Iris pigment epithelial cell (primary cell): ENCODE measurements at regions not wholly inside any gene's neighbourhood (a gene's known extent, or its start where the extent isn't known, plus 50 kb on each side); places are given as distances from the start of the nearest gene placed in this dataset.

Experiments used
- DNase-seq: peaks from one replicate; pipeline ENCODE4 v3.0.0-alpha.2; 2011; ENCODE audit warnings: low read depth

DNA sequence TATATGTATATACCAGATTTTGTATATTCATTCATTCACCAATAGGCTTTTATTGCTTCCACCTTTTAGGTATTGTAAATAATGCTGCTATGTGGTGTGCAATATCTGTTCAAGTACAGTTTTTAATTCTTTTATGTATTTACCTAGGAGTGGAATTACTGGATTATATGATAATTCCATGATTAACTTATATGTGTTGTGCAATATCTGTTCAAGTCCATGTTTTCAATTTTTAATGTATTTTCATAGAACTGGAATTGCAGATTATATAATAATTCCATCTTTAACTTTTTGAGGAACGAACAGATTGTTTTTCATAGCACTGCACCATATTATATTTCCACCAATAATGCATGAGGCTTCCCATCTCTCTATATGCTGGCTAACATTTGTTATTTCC lies 50.6 kb upstream of the L3MBTL4 start:
- DNase-seq: no peak

DNA sequence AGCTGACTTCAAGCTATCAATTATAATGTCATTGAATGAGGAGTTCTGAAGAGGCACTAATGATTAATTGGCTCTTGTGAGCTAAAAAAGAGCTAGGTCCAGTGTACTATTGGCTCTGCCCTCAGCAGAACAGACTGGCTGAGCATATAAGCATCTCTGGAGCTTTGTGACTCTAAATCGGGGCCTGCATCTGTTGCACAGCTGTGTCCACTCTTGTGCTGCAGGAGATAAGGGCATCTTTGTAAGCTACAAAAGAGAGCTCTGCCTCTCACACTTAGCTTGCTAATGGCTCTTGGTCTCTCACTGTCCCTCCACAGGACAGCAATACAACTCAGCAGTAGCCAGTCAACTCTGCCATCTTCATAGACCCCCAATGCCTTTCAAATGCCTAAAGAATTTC lies 61.5 kb upstream of the L3MBTL4 start:
- no peak for DNase-seq

DNA sequence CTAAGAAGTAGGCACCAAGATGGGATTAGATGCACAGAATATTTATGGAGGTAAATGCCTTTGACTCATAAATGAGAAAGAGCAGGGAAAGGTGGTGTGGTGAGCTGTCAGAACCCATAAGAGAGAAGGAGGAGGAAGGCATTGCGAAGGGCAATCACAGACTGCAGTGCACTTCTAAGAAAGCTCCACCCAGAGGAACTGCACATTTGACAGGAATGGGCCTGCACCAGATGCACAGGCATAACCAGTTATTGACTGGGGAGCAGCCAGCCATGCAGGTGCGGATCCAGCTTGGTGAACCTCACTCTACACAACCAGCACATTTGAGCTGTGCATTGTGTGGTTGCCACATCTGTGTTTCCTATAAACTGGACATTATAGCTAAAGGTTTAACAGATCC lies 62.2 kb upstream of the L3MBTL4 start:
- DNase-seq: no peak

GRCh38 chr18:6478121-6478520 lies 63.4 kb upstream of the L3MBTL4 start:
- DNase-seq: no peak

DNA sequence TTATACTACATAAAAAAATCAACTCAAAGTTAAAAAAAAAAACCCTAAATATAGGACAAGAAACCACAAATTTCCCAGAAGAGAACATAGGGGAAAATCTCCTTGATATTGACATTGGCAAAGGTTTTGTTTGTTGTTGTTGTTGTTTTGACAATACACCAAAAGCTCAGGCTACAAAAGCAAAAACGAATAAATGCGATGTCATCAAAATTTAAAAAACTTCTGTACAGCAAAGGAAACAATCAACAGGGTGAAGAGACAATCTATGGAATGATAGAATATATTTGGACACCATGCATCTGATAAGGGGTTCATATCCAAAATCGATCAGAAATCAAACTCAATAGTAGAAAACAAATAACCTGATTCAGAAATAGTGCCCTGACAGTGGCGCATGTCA lies 65.0 kb upstream of the L3MBTL4 start:
- no peak for DNase-seq

GRCh38 chr18:6482198-6482977 lies 67.7 kb upstream of the L3MBTL4 start:
- peak; percentile 64 for DNase-seq

- no peak for DNase-seq
These were observed 69.9 kb upstream of the L3MBTL4 start for GRCh38 chr18:6484659-6485058.

DNA sequence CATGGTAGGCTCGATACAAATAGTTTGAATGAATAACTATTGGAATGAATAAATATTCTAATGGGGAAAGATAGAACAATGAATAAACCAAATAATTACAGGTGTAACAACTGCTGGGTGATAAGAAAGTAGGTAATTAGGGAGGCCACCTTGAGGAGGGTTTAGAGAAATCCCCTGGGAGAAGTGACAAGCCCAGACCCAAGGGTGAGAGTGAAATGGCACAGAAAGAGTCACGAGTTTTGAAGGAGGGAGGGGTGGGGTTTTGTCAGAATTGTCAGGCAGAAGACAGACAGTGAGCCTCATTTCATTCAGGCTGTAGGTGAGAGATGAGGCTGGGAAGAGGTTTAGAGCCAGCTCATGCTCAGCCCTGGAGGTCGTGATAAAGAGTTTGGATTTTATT lies 71.6 kb upstream of the L3MBTL4 start:
- no peak for DNase-seq

GRCh38 chr18:6486764-6487426 lies 72.2 kb upstream of the L3MBTL4 start:
- DNase-seq: no peak

DNA sequence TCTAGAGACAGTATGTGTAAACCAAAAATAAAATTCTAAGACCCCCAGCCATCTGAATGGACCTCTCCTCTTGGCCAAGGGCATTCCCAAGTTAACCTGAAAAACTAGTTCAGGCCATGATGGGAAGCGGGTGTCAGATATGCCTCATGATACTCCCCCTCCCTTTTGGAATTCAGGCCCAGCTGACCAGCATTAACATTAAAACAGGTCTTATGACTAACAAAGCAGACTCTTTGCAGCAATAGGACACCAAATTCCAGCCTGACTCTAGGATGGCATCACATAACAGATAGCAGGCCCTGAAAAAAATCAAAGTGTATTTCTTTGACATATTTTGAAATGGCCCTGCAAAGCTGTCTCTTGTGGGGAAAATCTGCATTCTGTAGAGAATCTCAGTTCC lies 73.3 kb upstream of the L3MBTL4 start:
- DNase-seq: no peak

DNA sequence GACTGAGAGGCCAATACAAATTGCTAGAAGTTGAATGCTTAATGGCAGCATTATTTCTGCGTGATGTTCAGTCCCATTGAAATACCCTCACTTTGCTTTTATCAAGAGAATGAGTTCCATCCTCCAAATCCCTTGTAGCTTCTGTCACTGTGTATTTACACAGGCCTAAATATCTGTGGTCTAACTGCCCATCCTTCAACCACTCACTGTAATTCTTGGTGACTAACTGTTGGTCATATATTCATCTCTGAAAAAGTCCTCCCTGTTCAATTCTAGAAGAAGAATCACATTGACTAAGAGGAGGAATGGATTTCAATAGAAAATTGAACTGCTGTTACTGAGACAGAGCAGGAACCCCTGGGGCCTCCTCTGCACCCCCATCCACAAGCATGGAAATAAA lies 74.2 kb upstream of the L3MBTL4 start:
- DNase-seq: no peak

DNA sequence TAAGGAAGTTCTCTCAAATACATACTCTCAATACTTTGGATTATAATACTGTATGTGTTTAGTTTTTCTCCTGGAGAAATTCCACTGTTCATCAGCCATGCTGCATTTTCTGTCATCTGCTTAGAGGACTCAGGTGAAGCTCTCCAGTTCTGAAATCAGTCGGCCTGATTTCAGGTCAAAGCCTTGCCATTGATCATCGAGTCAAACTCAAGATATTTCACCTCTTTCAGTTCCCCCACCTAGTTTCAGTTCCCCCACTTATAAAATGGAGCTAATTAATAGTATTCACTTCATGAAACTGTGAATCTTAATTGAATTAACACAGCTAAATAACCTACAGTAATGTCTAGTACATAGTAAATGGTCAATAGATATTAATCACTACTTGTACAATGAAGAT lies 75.3 kb upstream of the L3MBTL4 start:
- no peak for DNase-seq

GRCh38 chr18:6493194-6493593 lies 78.5 kb upstream of the L3MBTL4 start:
- no peak for DNase-seq

- no peak for DNase-seq
These were observed 80.8 kb upstream of the L3MBTL4 start for GRCh38 chr18:6495536-6495935.

- DNase-seq: no peak
These were observed 82.8 kb upstream of the L3MBTL4 start for GRCh38 chr18:6497543-6497942.

DNA sequence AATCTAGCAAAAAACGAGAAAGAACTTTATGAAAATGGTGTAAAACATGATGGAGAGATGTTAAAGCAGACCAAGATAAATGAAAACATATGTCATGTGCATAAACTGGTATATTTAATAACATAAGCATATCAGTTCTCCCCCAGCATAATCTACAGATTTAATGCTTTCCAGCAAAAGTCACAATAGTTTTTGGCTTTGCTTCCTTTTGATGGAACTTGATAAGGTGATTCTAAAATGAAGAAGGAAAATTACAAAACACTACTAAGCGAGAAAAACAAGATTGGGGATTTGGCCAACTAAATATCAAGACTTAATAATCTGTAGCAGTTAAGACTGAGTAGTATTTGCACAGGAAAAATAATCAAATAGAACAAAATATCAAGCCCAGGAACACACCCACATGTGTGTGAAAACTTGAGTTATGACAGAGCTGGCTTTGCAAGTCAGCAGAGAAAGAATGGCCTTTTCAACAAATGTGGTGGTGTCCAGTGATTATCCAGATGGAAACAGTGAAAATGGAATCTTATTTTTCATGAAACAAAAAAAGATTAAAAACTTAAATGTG lies 83.7 kb upstream of the L3MBTL4 start:
- DNase-seq: no peak

DNA sequence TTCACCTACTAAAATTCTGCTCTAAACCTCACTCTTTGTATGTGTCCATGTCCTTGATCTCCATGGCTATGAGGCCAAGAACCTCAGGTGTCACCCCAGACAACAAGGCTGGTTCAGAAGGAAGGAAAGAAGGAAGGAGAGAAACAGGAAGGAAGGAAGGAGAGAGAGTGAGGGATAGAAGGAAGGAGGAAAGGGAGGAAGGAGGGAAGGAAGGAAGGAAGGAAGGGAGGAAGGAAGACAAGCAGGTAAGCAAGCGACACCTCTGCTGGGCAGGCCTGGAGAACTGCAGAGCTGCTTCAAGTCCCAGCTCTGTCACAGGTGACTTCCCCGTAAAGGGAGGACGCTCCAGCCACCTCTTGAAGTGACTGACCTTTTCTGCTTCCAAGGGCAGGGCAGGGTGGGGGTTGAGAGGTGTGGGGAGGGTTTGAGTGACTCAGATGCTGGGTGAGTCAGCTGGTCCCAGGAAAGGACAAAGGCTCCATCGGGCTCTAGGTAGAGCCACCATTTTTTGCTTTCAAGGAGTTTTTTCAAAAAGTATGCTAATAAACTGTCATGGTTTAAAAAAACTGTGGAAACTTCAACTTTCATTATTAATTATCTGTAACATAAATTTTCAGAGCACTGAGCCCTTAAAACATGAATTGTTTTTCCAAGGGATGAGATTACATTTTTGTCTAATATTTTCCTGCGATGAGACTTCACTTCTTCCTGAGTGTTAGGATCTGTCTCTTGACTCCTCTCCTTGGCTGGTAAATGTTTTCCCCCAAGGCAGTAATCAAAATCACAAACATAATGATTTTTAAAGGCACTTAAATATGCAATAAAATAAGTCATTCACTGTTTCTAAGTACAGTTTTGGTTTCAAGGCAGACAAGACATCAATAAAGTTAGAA lies 90.1 kb upstream of the L3MBTL4 start:
- no peak for DNase-seq

GRCh38 chr18:6505498-6505875 lies 90.8 kb upstream of the L3MBTL4 start:
- no peak for DNase-seq

DNA sequence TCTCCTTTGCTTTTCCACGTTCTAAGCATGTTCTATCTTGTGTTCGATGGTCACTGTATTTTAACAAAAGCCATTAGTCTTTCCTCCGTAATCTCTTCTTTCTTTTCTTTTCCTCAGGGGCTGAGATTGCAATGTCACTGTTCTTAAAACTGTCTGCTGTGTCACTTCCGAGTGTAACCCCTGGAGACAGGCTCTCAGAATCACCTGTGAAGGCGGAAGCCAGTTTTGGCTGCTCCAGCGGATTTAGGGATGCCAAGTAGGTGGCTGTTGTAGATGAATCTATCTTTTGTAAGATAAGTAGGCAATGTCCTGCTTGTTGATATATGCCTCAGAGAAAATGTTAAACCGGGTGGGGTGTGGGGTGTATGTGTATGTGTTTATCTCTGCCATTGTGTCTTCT lies 94.7 kb upstream of the L3MBTL4 start:
- DNase-seq: no peak

DNA sequence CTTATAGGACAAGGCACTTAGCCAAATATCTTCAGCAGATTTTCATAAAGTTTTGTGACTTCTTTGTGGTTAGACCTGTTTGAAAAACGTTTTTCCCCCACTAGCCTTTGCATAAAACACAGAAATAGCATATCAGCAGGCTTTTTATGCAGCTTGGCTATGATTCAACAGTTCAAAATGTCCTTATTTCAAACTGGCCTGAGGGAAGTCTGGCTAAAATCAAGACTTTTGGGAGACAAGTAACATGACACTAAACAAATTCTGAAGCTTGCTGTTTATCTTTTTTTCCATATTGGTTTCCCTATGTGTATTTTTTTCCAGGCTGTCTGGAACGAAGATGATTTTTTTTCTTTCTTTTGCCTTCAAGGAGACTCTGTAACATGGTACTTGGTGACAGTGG lies 95.1 kb upstream of the L3MBTL4 start:
- peak; percentile 3 for DNase-seq

- no peak for DNase-seq
These were observed 106.2 kb upstream of the L3MBTL4 start for GRCh38 chr18:6520901-6521300.

DNA sequence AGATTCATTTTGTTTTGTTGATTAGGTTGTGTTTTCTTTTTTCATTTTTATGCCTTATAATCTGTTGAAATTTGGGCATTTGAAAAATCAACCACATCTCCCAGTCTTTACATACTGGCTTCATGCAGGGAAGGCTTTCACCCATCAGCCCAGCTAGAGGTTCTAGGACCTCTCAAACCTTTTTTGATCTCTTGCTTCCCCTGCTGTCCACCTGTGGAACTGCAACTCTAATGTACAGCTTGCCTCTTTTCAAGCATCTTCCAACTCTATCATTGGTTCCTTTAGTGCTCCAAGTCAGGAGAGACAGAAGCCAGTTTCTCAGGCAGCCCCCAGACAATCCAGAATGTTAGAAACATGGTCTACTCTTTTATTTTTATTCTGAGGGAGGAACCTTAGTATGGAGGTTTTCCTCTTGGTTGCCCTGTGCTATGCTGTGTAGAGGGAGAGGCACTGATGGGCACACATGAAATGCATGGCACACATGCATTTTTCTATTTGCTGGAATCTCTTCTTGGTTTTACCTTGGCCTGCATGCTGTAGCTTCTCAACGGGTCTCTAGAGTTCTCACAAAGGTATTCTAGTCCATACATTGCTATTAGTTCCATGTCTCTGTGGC lies 107.2 kb upstream of the L3MBTL4 start:
- peak; percentile 56 for DNase-seq
